ENCODE measurements at regions not wholly inside any gene's neighbourhood (a gene's known extent, or its start where the extent isn't known, plus 50 kb on each side); places are given as distances from the start of the nearest gene placed in this dataset.

DNA sequence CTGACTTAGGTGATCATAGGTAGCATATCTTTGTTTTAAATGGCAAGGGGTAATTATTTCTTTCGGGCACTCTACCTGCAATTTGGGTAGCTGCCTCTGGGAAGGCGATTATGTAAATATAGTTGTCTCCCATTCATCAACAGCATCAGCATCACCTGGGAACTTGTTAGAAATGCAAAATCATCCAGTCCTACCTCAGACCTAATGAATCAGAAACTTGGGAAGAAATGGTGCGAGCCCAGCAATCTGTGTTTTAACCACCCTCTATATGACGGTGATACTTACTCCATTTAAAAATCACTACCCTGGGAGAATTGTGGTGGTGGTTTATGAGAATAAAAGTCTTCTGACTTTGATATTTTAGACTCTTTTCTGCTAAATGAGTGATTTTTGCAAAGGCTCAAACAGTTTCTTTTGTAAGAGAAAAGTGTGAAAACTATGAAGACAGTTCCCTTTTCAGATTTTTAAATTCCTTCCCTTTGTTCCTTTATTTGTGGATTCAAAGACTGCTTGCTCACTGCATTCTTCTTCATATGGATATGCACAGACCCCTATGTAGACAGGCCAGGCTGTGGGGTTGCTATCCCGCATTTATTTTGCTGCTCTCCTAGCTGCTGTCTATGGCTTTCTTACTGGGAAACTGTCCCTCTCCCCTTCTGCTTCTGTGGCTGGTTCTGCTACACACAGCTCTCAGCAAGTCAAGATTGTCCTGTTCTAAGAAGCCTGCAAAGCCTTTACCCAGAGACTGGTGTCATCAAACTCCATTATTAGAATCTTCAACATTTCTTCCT lies 365.3 kb downstream of the RNF144B start:
- Histone ChIP-seq H3K36me3 (replicated peaks in 1 of 2; ENCODE audit: control insufficient read depth in 1 of 2, insufficient read depth in 2 of 2, low read length in 2 of 2) (no peaks in the 10 kb centered on the region), H4K20me1 (ENCODE audit: insufficient read depth, low read length) (no peaks in the 10 kb centered on the region), H3K27ac (ENCODE audit: low read depth in 1 of 2, low read length in 2 of 2) (no peak overlapping the region), H3K9me3 (replicated peaks in 1 of 2; ENCODE audit: control insufficient read depth in 1 of 2, insufficient read depth in 1 of 2, low read length in 2 of 2) (no peaks in the 10 kb centered on the region), H3K27me3 (ENCODE audit: control insufficient read depth in 2 of 2, insufficient read depth in 2 of 2, low read length in 2 of 2) (no peaks in the 10 kb centered on the region), H3K4me1 (ENCODE audit: control insufficient read depth in 1 of 2, insufficient read depth in 2 of 2, low read length in 2 of 2) (no peaks in the 10 kb centered on the region), H3K4me3 (replicated peaks in 1 of 3; ENCODE audit: low read depth in 2 of 3, low read length in 3 of 3) (no peak overlapping the region), H3K4me2 (replicated peaks; ENCODE audit: extremely low read depth, low read length, poor library complexity, severe bottlenecking) (no peak overlapping the region), H3K9ac (ENCODE audit: insufficient read depth, low read length, poor library complexity, severe bottlenecking) (no peak overlapping the region), H3K79me2 (ENCODE audit: insufficient read depth, low read length) (no peaks in the 10 kb centered on the region), H2AFZ (ENCODE audit: insufficient read depth, low read depth, low read length, poor library complexity, severe bottlenecking) (no peak overlapping the region)
- Mint-ChIP-seq H3K27ac (no peak overlapping the region), H3K9me3 (peaks cover 0 to 3% (median 0%) of the 10 kb centered on the region in 7 donors), H3K27me3 (ENCODE audit: low read depth in 3 of 3) (peaks cover 0 to 1% (median 1%) of the 10 kb centered on the region in 3 donors), H3K4me3 (no peak overlapping the region), H3K36me3 (no peaks in the 10 kb centered on the region), H3K4me1 (no peaks in the 10 kb centered on the region)
- no peak for DNase-seq
- TF ChIP-seq, protein P1, sequence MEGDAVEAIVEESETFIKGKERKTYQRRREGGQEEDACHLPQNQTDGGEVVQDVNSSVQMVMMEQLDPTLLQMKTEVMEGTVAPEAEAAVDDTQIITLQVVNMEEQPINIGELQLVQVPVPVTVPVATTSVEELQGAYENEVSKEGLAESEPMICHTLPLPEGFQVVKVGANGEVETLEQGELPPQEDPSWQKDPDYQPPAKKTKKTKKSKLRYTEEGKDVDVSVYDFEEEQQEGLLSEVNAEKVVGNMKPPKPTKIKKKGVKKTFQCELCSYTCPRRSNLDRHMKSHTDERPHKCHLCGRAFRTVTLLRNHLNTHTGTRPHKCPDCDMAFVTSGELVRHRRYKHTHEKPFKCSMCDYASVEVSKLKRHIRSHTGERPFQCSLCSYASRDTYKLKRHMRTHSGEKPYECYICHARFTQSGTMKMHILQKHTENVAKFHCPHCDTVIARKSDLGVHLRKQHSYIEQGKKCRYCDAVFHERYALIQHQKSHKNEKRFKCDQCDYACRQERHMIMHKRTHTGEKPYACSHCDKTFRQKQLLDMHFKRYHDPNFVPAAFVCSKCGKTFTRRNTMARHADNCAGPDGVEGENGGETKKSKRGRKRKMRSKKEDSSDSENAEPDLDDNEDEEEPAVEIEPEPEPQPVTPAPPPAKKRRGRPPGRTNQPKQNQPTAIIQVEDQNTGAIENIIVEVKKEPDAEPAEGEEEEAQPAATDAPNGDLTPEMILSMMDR (IDR thresholded peaks at IDR 0.05), result no peak
- intact Hi-C loops (cut with micrococcal nuclease), result no loop called here
- 53% methylated on average over 2 of the region's 5 CpGs for WGBS (ENCODE audit: insufficient coverage)

DNA sequence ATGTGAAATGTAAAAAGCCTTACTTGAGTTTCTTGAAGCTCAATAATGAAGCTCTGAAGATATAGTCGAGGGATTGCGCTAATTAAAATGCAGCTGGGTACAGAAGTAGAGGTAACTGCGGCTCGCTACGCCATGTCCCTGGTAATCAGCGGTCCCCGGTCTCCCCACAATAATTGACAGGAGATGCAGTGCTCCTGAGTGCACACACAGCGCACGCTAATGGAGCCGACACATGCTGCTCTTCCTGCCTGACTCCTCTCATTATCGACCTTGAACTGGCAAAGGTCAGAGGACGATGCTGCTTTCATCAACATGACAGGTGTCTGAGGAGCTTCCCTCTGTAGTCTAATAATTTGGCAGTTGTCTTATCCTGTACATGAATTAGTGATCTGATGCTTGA lies 365.9 kb downstream of the RNF144B start:
- Mint-ChIP-seq H3K4me1 (no peaks in the 10 kb centered on the region), H3K4me3 (peak overlapping the region in 1 of 2 donors; percentile 40), H3K9me3 (peaks cover 0 to 3% (median 0%) of the 10 kb centered on the region in 7 donors), H3K36me3 (no peaks in the 10 kb centered on the region), H3K27ac (no peak overlapping the region), H3K27me3 (ENCODE audit: low read depth in 3 of 3) (peaks cover 1% of the 10 kb centered on the region in 3 donors)
- no peak for DNase-seq
- H3K4me1 ChIP-seq (ENCODE audit: control insufficient read depth in 1 of 2, insufficient read depth in 2 of 2, low read length in 2 of 2), result no peaks in the 10 kb centered on the region
- intact Hi-C loops (cut with micrococcal nuclease), result no loop called here
- H3K27ac ChIP-seq (ENCODE audit: low read depth in 1 of 2, low read length in 2 of 2), result no peak overlapping the region
- H3K36me3 ChIP-seq (replicated peaks in 1 of 2; ENCODE audit: control insufficient read depth in 1 of 2, insufficient read depth in 2 of 2, low read length in 2 of 2), result no peaks in the 10 kb centered on the region
- H3K4me2 ChIP-seq (replicated peaks; ENCODE audit: extremely low read depth, low read length, poor library complexity, severe bottlenecking), result no peak overlapping the region
- no peak overlapping the region for H3K9ac ChIP-seq (ENCODE audit: insufficient read depth, low read length, poor library complexity, severe bottlenecking)
- no peak overlapping the region for H3K4me3 ChIP-seq (replicated peaks in 1 of 3; ENCODE audit: low read depth in 2 of 3, low read length in 3 of 3)
- TF ChIP-seq, protein P1 (IDR thresholded peaks at IDR 0.05), result no peak
- no peaks in the 10 kb centered on the region for H3K79me2 ChIP-seq (ENCODE audit: insufficient read depth, low read length)
- no peak overlapping the region for H2AFZ ChIP-seq (ENCODE audit: insufficient read depth, low read depth, low read length, poor library complexity, severe bottlenecking)
- WGBS (ENCODE audit: insufficient coverage), result 83% methylated on average over 12 of the region's 12 CpGs
- no peaks in the 10 kb centered on the region for H3K9me3 ChIP-seq (replicated peaks in 1 of 2; ENCODE audit: control insufficient read depth in 1 of 2, insufficient read depth in 1 of 2, low read length in 2 of 2)
- H3K27me3 ChIP-seq (ENCODE audit: control insufficient read depth in 2 of 2, insufficient read depth in 2 of 2, low read length in 2 of 2), result no peaks in the 10 kb centered on the region
- no peaks in the 10 kb centered on the region for H4K20me1 ChIP-seq (ENCODE audit: insufficient read depth, low read length)

Measured in CD14-positive monocyte (primary cell).